HepG2 (cell line): ENCODE measurements at regions not wholly inside any gene's neighbourhood (a gene's known extent, or its start where the extent isn't known, plus 50 kb on each side); places are given as distances from the start of the nearest gene placed in this dataset.

ENCODE experiments used
- ATAC-seq: fragments of 200-7000 bp; cut with Tn5 transposase; 3 replicates; pipeline ENCODE4 v1.9.1; 2020; ENCODE audit warnings: mild to moderate bottlenecking, moderate library complexity
- BruUV-seq: library from RNA; stranded (reverse); fragments of 400-500 nt; replicated peaks from 2 replicates; lab custom pipeline; 2021; lab: Mats Ljungman, UMichigan
- CTCF ChIA-PET: fragments of 300-600 bp; formaldehyde crosslinking; extraction: SDS; loops from one replicate; lab custom pipeline; 2021; ENCODE audit warnings: low total read pairs, inconsistent platforms, low intra/inter-chr PET ratio; lab: Yijun Ruan, JAX
- POLR2A ChIA-PET: fragments of 350-600 bp; sonication (Branson Sonifier 250); formaldehyde crosslinking; loops from one replicate; lab custom pipeline; 2020; ENCODE audit warnings: antibody characterized with exemption, inconsistent platforms; lab: Yijun Ruan, JAX
- DNase-seq: peaks from one replicate; pipeline ENCODE4 v3.0.0-alpha.2; 2015; ENCODE audit warnings: low spot score
- FAIRE-seq: peaks from 3 replicates; lab custom pipeline; 2011; peaks lifted over from hg19 to GRCh38; lab: Jason Lieb, UNC
- H2AFZ ChIP-seq: one replicate; pipeline ENCODE4 v1.6.1; 2011; ENCODE audit warnings: low read length, inconsistent platforms
- H3K27ac ChIP-seq: fragments of 300-600 bp; 3 replicates; pipeline ENCODE4 v1.8.0; 2011; ENCODE audit warnings: mixed run types, mild to moderate bottlenecking, mixed read lengths, low read length, inconsistent platforms; ENCODE audit not compliant: insufficient read depth; ENCODE audit errors: extremely low read length
- H3K27me3 ChIP-seq, 2 experiments: fragments of 200-600 bp in 1 of 2; 2 replicates in 1 of 2; 3 replicates in 1 of 2; pipeline versions ENCODE4 v1.6.0 to v1.8.0; 2011; ENCODE audit warnings: low read length in 2 of 2, mild to moderate bottlenecking in 2 of 2, moderate library complexity in 2 of 2, inconsistent platforms in 1 of 2; ENCODE audit not compliant: insufficient read depth in 2 of 2, control insufficient read depth in 1 of 2
- H3K36me3 ChIP-seq, 2 experiments: fragments of 200-600 bp in 1 of 2; replicated peaks in 1 of 2; 2 replicates in 1 of 2; 3 replicates in 1 of 2; pipeline versions ENCODE4 v1.5.1 to v1.8.0; 2011; ENCODE audit warnings: low read length in 2 of 2, inconsistent platforms in 1 of 2; ENCODE audit not compliant: insufficient read depth in 2 of 2, control insufficient read depth in 1 of 2
- H3K4me1 ChIP-seq: 2 replicates; pipeline ENCODE4 v1.5.1; 2012; ENCODE audit warnings: low read length, inconsistent platforms; ENCODE audit not compliant: insufficient read depth
- H3K4me2 ChIP-seq: 2 replicates; pipeline ENCODE4 v1.6.0; 2011; ENCODE audit warnings: low read depth, low read length, inconsistent platforms
- H3K4me3 ChIP-seq, 3 experiments: fragments of 200-600 bp in 1 of 3; sonication (generic), shearing (Covaris generic) in 1 of 3; replicated peaks in 1 of 3; 2 replicates each; pipeline ENCODE4 v1.5.1; 2011 to 2016; ENCODE audit warnings: low read length in 3 of 3, inconsistent platforms in 2 of 3, low read depth in 2 of 3, mild to moderate bottlenecking in 2 of 3, control low read depth in 1 of 3, mixed read lengths in 1 of 3; ENCODE audit not compliant: insufficient read depth in 1 of 3
- H3K79me2 ChIP-seq: one replicate; pipeline ENCODE4 v1.6.1; 2011; ENCODE audit warnings: low read length, inconsistent platforms; ENCODE audit not compliant: insufficient read depth
- H3K9ac ChIP-seq: 2 replicates; pipeline ENCODE4 v1.6.0; 2011; ENCODE audit warnings: mild to moderate bottlenecking, low read depth, low read length, inconsistent platforms; ENCODE audit not compliant: insufficient read depth
- H3K9me3 ChIP-seq: 2 replicates; pipeline ENCODE4 v1.5.1; 2012; ENCODE audit warnings: mild to moderate bottlenecking, low read length
- H4K20me1 ChIP-seq: 2 replicates; pipeline ENCODE4 v1.6.0; 2011; ENCODE audit warnings: inconsistent platforms, mild to moderate bottlenecking, low read length, moderate library complexity; ENCODE audit not compliant: insufficient read depth
- ATAD3A ChIP-seq: sonication (generic); formaldehyde crosslinking; IDR thresholded peaks from 2 replicates; pipeline ENCODE4 v1.4.0; 2020; ENCODE audit warnings: missing genetic modification reagents
- DNMT1 ChIP-seq: sonication (generic); formaldehyde crosslinking; IDR thresholded peaks from 2 replicates; pipeline ENCODE4 v1.5.1; 2020; ENCODE audit warnings: mild to moderate bottlenecking, missing genetic modification reagents
- ELF1 ChIP-seq: sonication (generic); formaldehyde crosslinking; IDR thresholded peaks from 2 replicates; pipeline ENCODE4 v1.4.0; 2020; ENCODE audit warnings: missing genetic modification reagents
- GABPA ChIP-seq, 2 experiments: IDR thresholded peaks; 2 replicates each; pipeline ENCODE4 v1.6.1; 2011 to 2016; ENCODE audit warnings: low read depth in 2 of 2, low read length in 1 of 2, missing biosample characterization in 1 of 2, missing genetic modification characterization in 1 of 2
- HOXD1 ChIP-seq: sonication (generic); formaldehyde crosslinking; IDR thresholded peaks from 2 replicates; pipeline ENCODE4 v1.5.0; 2020; ENCODE audit warnings: missing genetic modification reagents
- KDM3A ChIP-seq: IDR thresholded peaks from 2 replicates; pipeline ENCODE4 v1.6.1; 2018; ENCODE audit warnings: low read depth, missing compliant biosample characterization
- TGIF2 ChIP-seq: IDR thresholded peaks from 2 replicates; pipeline ENCODE4 v1.6.1; 2016; ENCODE audit warnings: control low read depth, missing compliant biosample characterization
- THAP7 ChIP-seq: sonication (generic); formaldehyde crosslinking; IDR thresholded peaks from 2 replicates; pipeline ENCODE4 v1.8.1; 2023; ENCODE audit warnings: mild to moderate bottlenecking, missing genetic modification reagents
- ZNF713 ChIP-seq: sonication (generic); formaldehyde crosslinking; IDR thresholded peaks from 2 replicates; pipeline ENCODE4 v1.4.0; 2020; ENCODE audit warnings: mild to moderate bottlenecking, missing genetic modification reagents
- WGBS: methylation state at CpG from one replicate; pipeline ENCODE4 v1.1.6; 2017; ENCODE audit warnings: low lambda C conversion rate; 5-methylcytosine and 5-hydroxymethylcytosine counted together
- in situ Hi-C: cut with HindIII; loops from 2 replicates; pipeline ENCODE4 v1.10.0; 2017; ENCODE audit warnings: low pct_unique_long_range_greater_than_20kb; ENCODE audit not compliant: extremely low pct_ligation_motif_present
- intact Hi-C: fragments of 100-400 bp; cut with micrococcal nuclease; formaldehyde crosslinking; loops from one replicate; pipeline ENCODE4 v1.10.0; 2022; ENCODE audit not compliant: unreplicated experiment
- TF ChIP-seq, protein P1 (sequence below): sonication (generic); formaldehyde crosslinking; IDR thresholded peaks from 2 replicates; pipeline ENCODE4 v1.5.0; 2020; ENCODE audit warnings: mild to moderate bottlenecking, missing genetic modification reagents, borderline replicate concordance

- Histone ChIP-seq H3K4me1 (no peaks in the 10 kb centered on the region), H3K27me3 (peaks cover 1 to 8% of the 10 kb centered on the region in 2 experiments; a peak in 3 of 5 replicates), H3K36me3 (no peaks in the 10 kb centered on the region), H3K9ac (no peak overlapping the region), H3K79me2 (no peaks in the 10 kb centered on the region), H4K20me1 (no peaks in the 10 kb centered on the region), H3K27ac (no peak overlapping the region), H3K4me2 (no peak overlapping the region), H3K9me3 (no peaks in the 10 kb centered on the region), H3K4me3 (no peak overlapping the region), H2AFZ (no peak overlapping the region)
- BruUV-seq, result no TSS peak
- in situ Hi-C loops (no loop called here), intact Hi-C loops (no loop called here)
- ATAC-seq (peak; percentile 40; the same call in 2 of the 3 replicates), DNase-seq (peak; percentile 10), FAIRE-seq (no peak)
- ChIA-PET POLR2A (no interaction called here), CTCF (no interaction called here)
- TF ChIP-seq GABPA (IDR thresholded peaks at IDR 0.05; ENCODE audit: low read depth, low read length), result no peak
- 0 out of 2 replicates have a peak, but pooled peaks have one; percentile 11 for TF ChIP-seq GABPA (CRISPR knock-in tag; IDR thresholded peaks at IDR 0.05; ENCODE audit: low read depth)
- TF ChIP-seq TGIF2 (CRISPR knock-in tag), result no peak
- no peak for TF ChIP-seq DNMT1
- TF ChIP-seq ZNF713 (CRISPR knock-in tag), result no peak
- TF ChIP-seq KDM3A (CRISPR knock-in tag), result no peak
- TF ChIP-seq, protein P1, sequence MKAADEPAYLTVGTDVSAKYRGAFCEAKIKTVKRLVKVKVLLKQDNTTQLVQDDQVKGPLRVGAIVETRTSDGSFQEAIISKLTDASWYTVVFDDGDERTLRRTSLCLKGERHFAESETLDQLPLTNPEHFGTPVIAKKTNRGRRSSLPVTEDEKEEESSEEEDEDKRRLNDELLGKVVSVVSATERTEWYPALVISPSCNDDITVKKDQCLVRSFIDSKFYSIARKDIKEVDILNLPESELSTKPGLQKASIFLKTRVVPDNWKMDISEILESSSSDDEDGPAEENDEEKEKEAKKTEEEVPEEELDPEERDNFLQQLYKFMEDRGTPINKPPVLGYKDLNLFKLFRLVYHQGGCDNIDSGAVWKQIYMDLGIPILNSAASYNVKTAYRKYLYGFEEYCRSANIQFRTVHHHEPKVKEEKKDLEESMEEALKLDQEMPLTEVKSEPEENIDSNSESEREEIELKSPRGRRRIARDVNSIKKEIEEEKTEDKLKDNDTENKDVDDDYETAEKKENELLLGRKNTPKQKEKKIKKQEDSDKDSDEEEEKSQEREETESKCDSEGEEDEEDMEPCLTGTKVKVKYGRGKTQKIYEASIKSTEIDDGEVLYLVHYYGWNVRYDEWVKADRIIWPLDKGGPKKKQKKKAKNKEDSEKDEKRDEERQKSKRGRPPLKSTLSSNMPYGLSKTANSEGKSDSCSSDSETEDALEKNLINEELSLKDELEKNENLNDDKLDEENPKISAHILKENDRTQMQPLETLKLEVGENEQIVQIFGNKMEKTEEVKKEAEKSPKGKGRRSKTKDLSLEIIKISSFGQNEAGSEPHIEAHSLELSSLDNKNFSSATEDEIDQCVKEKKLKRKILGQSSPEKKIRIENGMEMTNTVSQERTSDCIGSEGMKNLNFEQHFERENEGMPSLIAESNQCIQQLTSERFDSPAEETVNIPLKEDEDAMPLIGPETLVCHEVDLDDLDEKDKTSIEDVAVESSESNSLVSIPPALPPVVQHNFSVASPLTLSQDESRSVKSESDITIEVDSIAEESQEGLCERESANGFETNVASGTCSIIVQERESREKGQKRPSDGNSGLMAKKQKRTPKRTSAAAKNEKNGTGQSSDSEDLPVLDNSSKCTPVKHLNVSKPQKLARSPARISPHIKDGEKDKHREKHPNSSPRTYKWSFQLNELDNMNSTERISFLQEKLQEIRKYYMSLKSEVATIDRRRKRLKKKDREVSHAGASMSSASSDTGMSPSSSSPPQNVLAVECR (CRISPR knock-in tag), result no peak
- TF ChIP-seq ELF1, result peak; percentile 47; the same call in 1 of the 2 replicates
- TF ChIP-seq THAP7 (CRISPR knock-in tag), result no peak
- TF ChIP-seq ATAD3A (CRISPR knock-in tag), result no peak
- no peak for TF ChIP-seq HOXD1 (CRISPR knock-in tag)
- WGBS, result 22% methylated on average over 9 of the region's 24 CpGs
These were observed 55.4 kb upstream of the LMTK2 start for GRCh38 chr7:98051118-98051744.
